HG03460 (cell line): ENCODE measurements at regions not wholly inside any gene's neighbourhood (a gene's known extent, or its start where the extent isn't known, plus 50 kb on each side); places are given as distances from the start of the nearest gene placed in this dataset.
"Not testable (repeated sequence)": the region's sequence is repeated elsewhere in the genome, so short reads cannot be mapped to it uniquely, and the experiment has no call there.

Source experiments
- ATAC-seq: cut with Tn5 transposase; IDR thresholded peaks from one replicate; pipeline ENCODE4 v1.9.1; 2021; ENCODE audit not compliant: unreplicated experiment

GRCh38 chr6:135647521-135647920 is 150.0 kb upstream of the AHI1 start:
- no peak for ATAC-seq

- ATAC-seq = peak; percentile 95
These were observed 154.6 kb upstream of the AHI1 start for GRCh38 chr6:135651964-135652755.

GRCh38 chr6:135655055-135655454 is 157.5 kb upstream of the AHI1 start:
- no peak for ATAC-seq

GRCh38 chr6:135657207-135657606 is 159.7 kb upstream of the AHI1 start:
- ATAC-seq = no peak

- no peak for ATAC-seq
These were observed 160.9 kb upstream of the AHI1 start for GRCh38 chr6:135658481-135658880.

GRCh38 chr6:135658916-135659315 is 161.4 kb upstream of the AHI1 start:
- ATAC-seq = no peak

- no peak for ATAC-seq
These were observed 167.0 kb upstream of the AHI1 start for GRCh38 chr6:135664527-135664926.

- no peak for ATAC-seq
These were observed 168.4 kb upstream of the AHI1 start for GRCh38 chr6:135665935-135666334.

- ATAC-seq = no peak
These were observed 170.3 kb upstream of the AHI1 start for GRCh38 chr6:135667691-135668455.

GRCh38 chr6:135672256-135672655 is 174.7 kb upstream of the AHI1 start:
- no peak for ATAC-seq

- ATAC-seq = no peak
These were observed 176.2 kb upstream of the AHI1 start for GRCh38 chr6:135673501-135674309.

- no peak for ATAC-seq
These were observed 176.5 kb upstream of the PDE7B start for GRCh38 chr6:135675026-135675425.

- no peak for ATAC-seq
These were observed 175.6 kb upstream of the PDE7B start for GRCh38 chr6:135675862-135676261.

- ATAC-seq = no peak
These were observed 170.3 kb upstream of the PDE7B start for GRCh38 chr6:135680964-135681913.

GRCh38 chr6:135686784-135687301 is 164.7 kb upstream of the PDE7B start:
- no peak for ATAC-seq

GRCh38 chr6:135688476-135688875 is 163.0 kb upstream of the PDE7B start:
- not testable (repeated sequence) for ATAC-seq

- no peak for ATAC-seq
These were observed 159.1 kb upstream of the PDE7B start for GRCh38 chr6:135692426-135692825.

- no peak for ATAC-seq
These were observed 157.6 kb upstream of the PDE7B start for GRCh38 chr6:135693811-135694370.

- no peak for ATAC-seq
These were observed 151.8 kb upstream of the PDE7B start for GRCh38 chr6:135699705-135700104.

- no peak for ATAC-seq
These were observed 150.1 kb upstream of the PDE7B start for GRCh38 chr6:135701426-135701825.
